ENCODE measurements at regions not wholly inside any gene's neighbourhood (a gene's known extent, or its start where the extent isn't known, plus 50 kb on each side); places are given as distances from the start of the nearest gene placed in this dataset.

GRCh38 chr13:59303433-59303832 is 860.3 kb downstream of the DIAPH3 start:
- no peak overlapping the region for H3K4me3 ChIP-seq (ENCODE audit: low read depth, low read length)
- no peak for DNase-seq (ENCODE audit: low read depth, low spot score)
- TF ChIP-seq CTCF (IDR thresholded peaks at IDR 0.05; ENCODE audit: insufficient read depth, low read length, missing control alignments): no peak
- CTCF ChIA-PET: no interaction called here
- POLR2A ChIA-PET: no interaction called here

GRCh38 chr13:59304596-59304995 is 859.1 kb downstream of the DIAPH3 start:
- no peak overlapping the region for H3K4me3 ChIP-seq (ENCODE audit: low read depth, low read length)

DNA sequence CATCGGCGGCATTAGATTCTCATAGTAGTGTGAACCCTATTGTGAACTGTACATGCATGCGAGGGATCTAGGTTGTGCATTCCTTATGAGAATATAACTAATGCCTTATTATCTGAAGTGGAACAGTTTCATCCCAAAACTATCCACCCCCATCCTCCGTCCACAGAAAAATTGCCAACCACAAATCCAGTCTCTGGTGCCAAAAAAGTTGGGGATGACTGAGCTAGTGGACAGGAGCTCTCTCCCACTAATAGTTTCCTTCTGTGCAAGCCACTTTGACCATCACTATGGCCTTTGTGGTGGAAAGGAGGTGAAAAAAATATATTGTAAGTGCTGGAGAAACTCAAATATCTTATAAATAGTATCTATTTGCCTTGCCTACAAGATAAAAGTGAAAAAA is 857.8 kb downstream of the DIAPH3 start:
- ChIA-PET CTCF (interaction anchor here (0.8 kb wide), 1 partner anchor 12 kb away, joined by 3 read pairs; no protein-coding TSS in a partner anchor), POLR2A (no interaction called here)
- H3K4me3 ChIP-seq (ENCODE audit: low read depth, low read length): no peak overlapping the region
- TF ChIP-seq CTCF (IDR thresholded peaks at IDR 0.05; ENCODE audit: insufficient read depth, low read length, missing control alignments): no peak
- DNase-seq (ENCODE audit: low read depth, low spot score): no peak

More at GRCh38 chr13:59304596-59304995, 859.1 kb downstream of the DIAPH3 start:
- no peak for DNase-seq (ENCODE audit: low read depth, low spot score)
- CTCF ChIA-PET: no interaction called here
- TF ChIP-seq CTCF (IDR thresholded peaks at IDR 0.05; ENCODE audit: insufficient read depth, low read length, missing control alignments): no peak
- POLR2A ChIA-PET: interaction anchor here (0.6 kb wide), 1 partner anchor 394 kb away, joined by 3 read pairs; no protein-coding TSS in a partner anchor

DNA sequence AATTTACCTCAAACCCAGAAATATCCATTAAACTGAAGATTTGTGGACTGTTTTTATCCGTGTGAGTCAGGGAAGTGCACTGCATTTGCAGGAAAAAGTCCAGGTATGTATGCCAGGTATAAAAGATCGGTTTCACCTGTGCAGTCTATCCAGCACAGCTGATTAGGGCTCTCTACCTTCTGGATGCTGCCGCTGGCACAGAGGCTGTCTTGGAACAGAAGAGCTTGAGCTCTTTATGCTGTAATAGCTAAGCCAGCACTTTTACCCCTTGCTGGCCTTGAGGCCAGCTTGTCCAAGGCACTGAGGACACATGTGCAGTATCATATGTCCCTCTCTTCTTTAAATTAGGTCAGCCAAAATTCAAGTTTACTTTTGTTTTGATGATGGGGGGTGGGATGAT is 851.0 kb downstream of the DIAPH3 start:
- ChIA-PET POLR2A (no interaction called here), CTCF (no interaction called here)
- DNase-seq (ENCODE audit: low read depth, low spot score): no peak
- TF ChIP-seq CTCF (IDR thresholded peaks at IDR 0.05; ENCODE audit: insufficient read depth, low read length, missing control alignments): no peak
- H3K4me3 ChIP-seq (ENCODE audit: low read depth, low read length): no peak overlapping the region

DNA sequence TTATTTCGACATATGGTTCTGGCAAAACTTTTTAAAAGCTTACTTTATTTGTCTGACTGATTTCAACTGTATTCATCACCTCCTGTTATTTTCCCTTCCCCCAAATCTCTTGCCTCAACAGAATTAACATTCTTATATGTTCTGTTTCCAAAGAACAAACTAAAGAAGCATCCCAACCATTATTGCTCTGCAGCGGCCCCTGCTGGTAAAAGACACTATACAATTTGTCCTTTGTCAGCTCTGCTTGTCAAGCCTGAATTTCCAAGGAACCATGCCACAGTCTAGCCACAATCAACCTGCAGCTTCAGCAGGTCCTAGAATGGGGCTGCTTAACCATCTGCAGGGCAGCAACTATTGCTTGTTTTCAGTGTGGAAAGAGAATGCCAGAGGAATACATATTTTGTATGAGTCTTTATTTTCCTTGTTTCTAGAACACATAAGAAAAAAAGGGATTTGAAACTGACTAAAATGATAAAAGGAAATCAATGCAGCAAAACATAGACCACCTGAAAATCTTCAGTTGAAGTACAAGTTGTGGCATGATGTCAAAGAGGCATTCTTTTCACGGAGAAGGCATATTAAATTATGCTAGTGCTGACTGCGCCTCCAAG is 845.3 kb downstream of the DIAPH3 start:
- CTCF ChIA-PET: interaction anchor here (0.9 to 3.2 kb wide), 11 partner anchors 9 to 1694 kb away, joined by 3 to 22 read pairs (median 6); no protein-coding TSS in a partner anchor
- no peak for DNase-seq (ENCODE audit: low read depth, low spot score)
- TF ChIP-seq CTCF (IDR thresholded peaks at IDR 0.05; ENCODE audit: insufficient read depth, low read length, missing control alignments): peak; percentile 56
- no peak overlapping the region for H3K4me3 ChIP-seq (ENCODE audit: low read depth, low read length)
- POLR2A ChIA-PET: no interaction called here

DNA sequence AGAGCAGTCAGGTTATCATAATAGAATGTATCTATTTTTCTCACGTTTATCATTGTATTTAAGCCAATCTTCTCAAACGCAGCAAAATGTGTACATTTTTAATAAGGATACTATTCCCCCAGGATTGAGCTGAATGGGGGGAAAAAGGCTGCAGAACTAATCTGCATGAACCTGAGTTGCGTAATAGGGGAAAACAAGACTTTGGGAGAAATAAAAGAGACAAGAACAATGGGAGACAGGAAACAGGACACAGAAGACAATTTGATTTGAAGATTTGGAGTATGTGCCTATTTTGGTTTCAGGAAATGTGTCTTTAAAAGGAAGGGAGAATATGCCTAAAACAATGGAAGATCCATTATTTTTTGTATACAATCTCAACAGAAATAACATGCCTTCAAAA is 844.5 kb downstream of the DIAPH3 start:
- DNase-seq (ENCODE audit: low read depth, low spot score): no peak
- TF ChIP-seq CTCF (IDR thresholded peaks at IDR 0.05; ENCODE audit: insufficient read depth, low read length, missing control alignments): no peak
- ChIA-PET POLR2A (no interaction called here), CTCF (interaction anchor here (0.6 to 3.2 kb wide), 9 partner anchors 8 to 1695 kb away, joined by 3 to 22 read pairs (median 10); no protein-coding TSS in a partner anchor)
- H3K4me3 ChIP-seq (ENCODE audit: low read depth, low read length): no peak overlapping the region
